ENCODE measurements at regions not wholly inside any gene's neighbourhood (a gene's known extent, or its start where the extent isn't known, plus 50 kb on each side); places are given as distances from the start of the nearest gene placed in this dataset.

GRCh38 chr5:156271569-156271968 is 55.4 kb upstream of the SGCD start:
- no peak for DNase-seq (ENCODE audit: low spot score)

GRCh38 chr5:156272139-156272538 is 54.8 kb upstream of the SGCD start:
- no peak for DNase-seq (ENCODE audit: low spot score)

GRCh38 chr5:156273325-156273724 is 53.6 kb upstream of the SGCD start:
- DNase-seq (ENCODE audit: low spot score), result no peak

GRCh38 chr5:156274453-156274852 is 52.5 kb upstream of the SGCD start:
- no peak for DNase-seq (ENCODE audit: low spot score)
